Activated naive CD8-positive, alpha-beta T cell (primary cell): ENCODE measurements at regions not wholly inside any gene's neighbourhood (a gene's known extent, or its start where the extent isn't known, plus 50 kb on each side); places are given as distances from the start of the nearest gene placed in this dataset.
"Not testable (repeated sequence)": the region's sequence is repeated elsewhere in the genome, so short reads cannot be mapped to it uniquely, and the experiment has no call there.

ENCODE experiments used
- H3K27ac Mint-ChIP-seq: one replicate; pipeline ENCODE4 v1.8.0; 2021; ENCODE audit warnings: mixed read lengths
- H3K27me3 Mint-ChIP-seq: one replicate; pipeline ENCODE4 v1.8.0; 2021; ENCODE audit warnings: mixed read lengths
- H3K36me3 Mint-ChIP-seq: one replicate; pipeline ENCODE4 v1.8.0; 2021; ENCODE audit warnings: mixed read lengths
- H3K4me1 Mint-ChIP-seq: one replicate; pipeline ENCODE4 v1.8.0; 2021; ENCODE audit warnings: low read depth, mixed read lengths
- H3K4me3 Mint-ChIP-seq: one replicate; pipeline ENCODE4 v1.8.0; 2021; ENCODE audit warnings: mild to moderate bottlenecking, mixed read lengths
- H3K9me3 Mint-ChIP-seq: one replicate; pipeline ENCODE4 v1.8.0; 2021; ENCODE audit warnings: low read depth, mixed read lengths

DNA sequence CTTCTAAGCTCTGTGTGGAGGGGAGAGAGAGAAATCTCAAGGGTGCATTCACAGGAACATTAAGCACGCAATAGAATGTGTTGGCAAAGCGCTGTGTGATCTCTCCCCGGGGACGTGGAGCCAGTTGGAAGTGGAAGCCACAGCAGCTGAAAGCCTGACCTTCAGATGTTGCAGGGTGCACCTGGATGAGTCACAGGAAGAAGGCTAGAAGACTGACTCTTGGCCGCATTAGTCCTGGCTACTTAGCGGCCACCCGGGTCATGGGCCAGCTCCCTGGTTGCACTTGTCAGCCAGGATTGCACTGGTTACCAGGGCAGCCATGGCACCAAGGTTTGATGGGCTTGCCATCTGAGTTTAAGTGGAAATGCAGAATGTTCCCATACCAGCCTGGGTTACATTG is 128.6 kb upstream of the ALDH3B2 start:
- H3K27me3 Mint-ChIP-seq, H3K27ac Mint-ChIP-seq, H3K4me3 Mint-ChIP-seq, H3K9me3 Mint-ChIP-seq, H3K36me3 Mint-ChIP-seq: not testable (repeated sequence)
- H3K4me1 Mint-ChIP-seq: peaks cover 23% of the 10 kb centered on the region

DNA sequence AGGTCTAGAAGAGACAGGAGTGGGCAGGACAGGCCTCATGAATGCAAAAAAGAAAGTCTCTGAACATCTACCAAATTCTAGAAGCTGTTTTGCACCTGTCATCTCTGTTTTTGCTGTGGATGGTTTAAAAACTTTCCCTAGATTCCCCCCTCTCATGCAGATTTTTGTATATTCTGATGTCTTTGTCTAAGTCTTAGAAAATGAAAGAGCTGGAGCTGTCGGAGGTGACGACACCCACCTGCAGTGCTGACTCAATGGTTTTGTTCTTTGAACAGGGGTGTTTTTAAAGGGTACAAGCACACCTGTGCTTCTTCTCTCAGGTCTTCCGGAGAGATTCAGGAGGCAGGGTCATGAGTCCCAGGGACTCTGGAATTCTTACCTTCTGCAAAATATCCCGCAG is 128.2 kb upstream of the ALDH3B2 start:
- H3K9me3 Mint-ChIP-seq, H3K4me3 Mint-ChIP-seq, H3K27me3 Mint-ChIP-seq, H3K36me3 Mint-ChIP-seq: not testable (repeated sequence)
- Mint-ChIP-seq H3K4me1 (peaks cover 23% of the 10 kb centered on the region), H3K27ac (peak overlapping the region; percentile 46)

DNA sequence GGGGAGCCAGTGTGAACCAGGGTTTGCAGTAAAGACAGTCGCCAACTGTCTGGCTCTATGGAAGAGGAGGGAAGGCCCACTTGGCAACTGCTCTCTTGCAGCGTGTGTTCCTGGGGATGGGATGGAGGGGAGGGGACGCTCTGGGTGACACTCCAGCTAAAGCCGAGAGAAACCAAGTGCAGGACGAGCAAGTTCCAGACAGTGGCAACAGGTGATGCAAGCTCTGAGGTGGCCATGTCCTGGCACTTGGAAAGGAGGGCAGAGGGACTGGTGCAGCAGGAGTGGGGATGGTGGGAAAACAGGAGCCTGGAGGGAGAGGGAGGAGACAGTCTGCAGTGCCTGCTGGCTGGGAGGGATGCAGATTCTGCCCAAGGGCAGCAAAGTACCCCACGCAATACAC is 127.0 kb upstream of the ALDH3B2 start:
- H3K4me1 Mint-ChIP-seq: peaks cover 19% of the 10 kb centered on the region
- H3K27me3 Mint-ChIP-seq, H3K27ac Mint-ChIP-seq, H3K4me3 Mint-ChIP-seq, H3K9me3 Mint-ChIP-seq, H3K36me3 Mint-ChIP-seq: not testable (repeated sequence)

DNA sequence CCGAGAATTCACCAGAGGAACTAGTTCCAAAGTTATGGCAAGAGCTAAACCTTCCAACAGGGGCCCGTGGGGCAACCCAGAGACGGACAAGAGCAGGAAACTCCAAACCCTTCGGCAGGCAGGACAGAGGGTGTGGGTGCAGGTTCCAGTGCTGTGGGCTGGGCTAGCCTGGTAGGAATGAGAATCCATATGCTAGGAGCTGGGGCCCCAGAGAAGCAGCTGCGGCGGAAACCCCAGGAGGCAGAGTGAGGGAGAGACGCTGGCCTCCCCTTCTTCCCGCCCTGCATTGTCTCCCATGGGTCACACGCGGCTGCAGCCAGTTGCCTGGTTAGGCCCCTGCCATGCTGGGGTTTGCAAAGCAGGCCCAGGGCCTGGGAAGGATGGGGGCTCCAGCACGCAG is 126.2 kb upstream of the ALDH3B2 start:
- H3K27me3 Mint-ChIP-seq, H3K9me3 Mint-ChIP-seq, H3K4me3 Mint-ChIP-seq, H3K36me3 Mint-ChIP-seq, H3K27ac Mint-ChIP-seq: not testable (repeated sequence)
- H3K4me1 Mint-ChIP-seq: peaks cover 17% of the 10 kb centered on the region

DNA sequence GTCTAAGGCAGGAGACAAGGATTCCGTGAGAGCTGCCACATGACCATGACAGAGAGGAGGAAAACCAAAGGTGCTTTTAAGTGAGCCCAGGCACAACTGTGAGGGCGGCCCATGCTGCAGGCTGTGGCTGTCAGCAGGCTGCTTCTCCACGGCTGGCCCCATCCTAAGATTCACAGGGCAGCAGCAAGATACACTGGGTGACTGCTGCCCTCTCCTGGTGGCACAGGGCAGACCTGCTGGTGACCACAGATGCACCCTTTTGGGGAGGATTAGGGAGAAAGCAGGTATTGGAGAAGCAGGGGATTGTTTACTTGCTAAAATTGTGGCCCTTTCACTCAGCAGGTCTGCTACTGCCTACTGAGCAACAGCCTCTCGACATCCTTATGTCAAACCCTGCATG is 125.4 kb upstream of the ALDH3B2 start:
- not testable (repeated sequence) for H3K36me3 Mint-ChIP-seq, H3K27ac Mint-ChIP-seq, H3K27me3 Mint-ChIP-seq, H3K4me3 Mint-ChIP-seq, H3K9me3 Mint-ChIP-seq
- peaks cover 17% of the 10 kb centered on the region for H3K4me1 Mint-ChIP-seq

- H3K9me3 Mint-ChIP-seq, H3K27me3 Mint-ChIP-seq, H3K36me3 Mint-ChIP-seq, H3K4me3 Mint-ChIP-seq, H3K4me1 Mint-ChIP-seq, H3K27ac Mint-ChIP-seq: not testable (repeated sequence)
Observed at GRCh38 chr11:67797726-67798521, 123.5 kb upstream of the ALDH3B2 start.

GRCh38 chr11:67795746-67796145 is 121.3 kb upstream of the ALDH3B2 start:
- no peaks in the 10 kb centered on the region for H3K27me3 Mint-ChIP-seq
- H3K36me3 Mint-ChIP-seq: peaks cover 3% of the 10 kb centered on the region
- no peaks in the 10 kb centered on the region for H3K9me3 Mint-ChIP-seq
- H3K27ac Mint-ChIP-seq: no peak overlapping the region
- no peak overlapping the region for H3K4me3 Mint-ChIP-seq
- H3K4me1 Mint-ChIP-seq: peaks cover 13% of the 10 kb centered on the region

DNA sequence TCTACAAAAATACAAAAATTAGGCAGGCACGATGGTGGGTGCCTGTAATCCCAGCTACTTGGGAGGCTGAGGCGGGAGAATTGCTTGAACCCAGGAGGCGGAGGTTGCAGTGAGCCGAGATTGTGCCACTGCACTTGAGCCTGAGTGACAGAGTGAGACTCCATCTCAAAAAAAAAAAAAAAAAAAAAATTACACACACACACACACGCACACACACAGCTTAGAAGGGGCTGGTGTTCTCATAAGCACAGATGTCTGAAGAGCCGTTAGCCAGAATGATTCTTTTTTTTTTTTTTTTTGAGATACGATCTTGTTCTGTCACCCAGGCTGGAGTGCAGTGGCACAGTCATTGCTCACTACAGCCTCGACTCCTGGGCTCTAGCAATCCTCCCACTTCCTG is 119.3 kb upstream of the ALDH3B2 start:
- H3K4me1 Mint-ChIP-seq: peaks cover 11% of the 10 kb centered on the region
- not testable (repeated sequence) for H3K27me3 Mint-ChIP-seq, H3K4me3 Mint-ChIP-seq, H3K36me3 Mint-ChIP-seq, H3K9me3 Mint-ChIP-seq, H3K27ac Mint-ChIP-seq

GRCh38 chr11:67792273-67792990 is 118.0 kb upstream of the ALDH3B2 start:
- not testable (repeated sequence) for H3K27me3 Mint-ChIP-seq, H3K36me3 Mint-ChIP-seq, H3K9me3 Mint-ChIP-seq, H3K4me3 Mint-ChIP-seq, H3K27ac Mint-ChIP-seq
- H3K4me1 Mint-ChIP-seq: peaks cover 11% of the 10 kb centered on the region

DNA sequence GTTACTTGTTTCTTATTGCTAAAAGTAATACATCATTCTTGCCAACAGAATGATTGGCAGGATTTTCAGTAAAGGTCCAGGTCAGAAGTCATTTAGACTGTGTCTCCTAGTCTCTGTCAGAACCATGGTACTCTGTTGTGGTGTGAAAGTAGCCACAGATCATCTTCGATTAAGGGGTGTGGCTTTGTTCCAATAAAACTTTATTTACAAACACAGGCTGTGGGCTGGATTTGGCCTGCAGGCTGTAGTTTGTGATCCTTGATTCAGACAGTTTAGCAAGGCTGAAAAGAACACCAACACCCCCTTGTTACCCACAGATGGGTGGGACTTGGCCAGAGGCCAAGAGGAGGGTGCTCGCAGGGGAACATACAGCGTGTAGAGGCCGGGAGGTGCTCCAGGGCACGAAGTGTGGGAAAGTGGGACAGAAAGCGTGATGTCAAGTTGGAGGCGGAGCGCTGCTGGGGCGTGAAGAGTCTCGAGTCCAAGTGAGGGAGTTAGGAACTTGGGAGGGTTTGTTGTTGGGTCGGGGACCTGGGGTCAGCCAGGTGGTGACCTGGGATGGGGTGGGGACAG is 117.3 kb upstream of the ALDH3B2 start:
- H3K27ac Mint-ChIP-seq, H3K9me3 Mint-ChIP-seq, H3K27me3 Mint-ChIP-seq, H3K36me3 Mint-ChIP-seq: not testable (repeated sequence)
- H3K4me1 Mint-ChIP-seq: peaks cover 11% of the 10 kb centered on the region
- peak overlapping the region; percentile 42 for H3K4me3 Mint-ChIP-seq

DNA sequence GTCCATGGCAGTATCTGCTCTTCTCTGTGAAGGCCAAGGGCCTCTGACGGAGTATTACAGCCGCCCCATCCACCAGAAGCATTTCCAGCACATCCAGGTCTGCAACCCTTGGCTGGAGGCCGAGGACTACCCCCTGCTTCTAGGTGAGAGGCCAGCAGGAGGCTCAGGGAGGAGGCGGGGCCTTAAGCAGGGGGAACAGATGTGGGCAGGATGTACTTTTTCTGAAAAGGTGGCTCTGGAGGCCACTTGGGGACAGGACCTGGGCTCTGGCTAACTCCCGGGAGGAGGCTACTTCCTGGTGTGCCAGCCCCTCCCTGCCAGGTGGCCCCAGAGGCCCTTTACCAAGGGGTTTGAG is 113.9 kb upstream of the ALDH3B2 start:
- H3K9me3 Mint-ChIP-seq, H3K27ac Mint-ChIP-seq, H3K4me3 Mint-ChIP-seq, H3K27me3 Mint-ChIP-seq, H3K36me3 Mint-ChIP-seq: not testable (repeated sequence)
- peaks cover 11% of the 10 kb centered on the region for H3K4me1 Mint-ChIP-seq

DNA sequence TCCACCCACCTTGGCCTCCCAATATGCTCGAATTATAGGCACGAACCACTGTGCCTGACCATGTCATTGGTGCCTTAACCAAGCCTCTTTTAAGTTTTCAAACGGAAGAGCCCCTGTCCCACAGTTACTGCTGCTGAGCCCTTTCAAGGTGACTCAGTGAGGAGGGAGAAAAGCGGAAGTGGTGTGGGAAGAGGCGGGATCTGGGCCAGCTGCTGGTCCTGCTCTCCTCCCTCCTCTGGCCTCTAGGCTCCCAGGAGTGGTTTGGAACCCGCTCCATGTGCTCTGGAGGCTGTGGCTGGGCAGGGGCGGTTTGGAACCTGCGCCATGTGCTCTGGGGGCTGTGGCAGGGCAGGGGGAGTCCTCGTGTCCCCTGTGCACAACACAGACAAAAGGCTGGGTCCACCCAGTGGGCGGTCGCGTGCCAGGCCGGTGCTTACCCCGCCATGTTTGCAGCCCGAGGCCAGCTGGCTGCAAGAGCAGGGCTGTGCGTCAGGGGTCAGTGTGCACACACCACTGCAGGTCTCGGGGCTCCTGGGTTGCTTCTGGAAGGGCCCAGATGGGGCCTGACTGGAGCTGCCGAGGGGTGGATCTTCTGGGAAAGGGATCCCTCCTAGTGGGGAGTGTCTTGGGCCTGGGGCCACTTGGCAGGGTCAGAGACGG is 113.4 kb upstream of the ALDH3B2 start:
- not testable (repeated sequence) for H3K27me3 Mint-ChIP-seq, H3K4me3 Mint-ChIP-seq, H3K9me3 Mint-ChIP-seq, H3K36me3 Mint-ChIP-seq, H3K27ac Mint-ChIP-seq
- peaks cover 11% of the 10 kb centered on the region for H3K4me1 Mint-ChIP-seq

DNA sequence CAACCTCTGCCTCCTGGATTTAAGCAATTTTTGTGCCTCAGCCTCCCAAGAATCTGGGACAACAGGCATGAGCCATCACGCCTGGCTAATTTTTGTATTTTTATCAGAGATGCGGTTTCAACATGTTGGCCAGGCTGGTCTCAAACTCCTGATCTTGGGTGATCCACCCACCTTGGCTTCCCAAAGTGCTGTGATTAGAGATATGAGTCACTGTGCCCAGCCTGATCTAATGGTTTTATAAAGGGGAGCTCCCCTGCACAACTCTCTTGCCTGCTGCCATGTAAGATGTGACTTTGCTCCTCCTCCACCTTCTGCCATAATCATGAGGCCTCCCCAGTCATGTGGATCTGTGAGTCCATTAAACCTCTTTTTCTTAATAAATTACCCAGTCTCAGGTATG is 107.5 kb upstream of the ALDH3B2 start:
- not testable (repeated sequence) for H3K27me3 Mint-ChIP-seq, H3K4me3 Mint-ChIP-seq, H3K36me3 Mint-ChIP-seq, H3K4me1 Mint-ChIP-seq, H3K27ac Mint-ChIP-seq, H3K9me3 Mint-ChIP-seq

GRCh38 chr11:67781506-67781905 is 107.1 kb upstream of the ALDH3B2 start:
- not testable (repeated sequence) for H3K36me3 Mint-ChIP-seq, H3K4me1 Mint-ChIP-seq, H3K4me3 Mint-ChIP-seq, H3K9me3 Mint-ChIP-seq, H3K27ac Mint-ChIP-seq, H3K27me3 Mint-ChIP-seq

DNA sequence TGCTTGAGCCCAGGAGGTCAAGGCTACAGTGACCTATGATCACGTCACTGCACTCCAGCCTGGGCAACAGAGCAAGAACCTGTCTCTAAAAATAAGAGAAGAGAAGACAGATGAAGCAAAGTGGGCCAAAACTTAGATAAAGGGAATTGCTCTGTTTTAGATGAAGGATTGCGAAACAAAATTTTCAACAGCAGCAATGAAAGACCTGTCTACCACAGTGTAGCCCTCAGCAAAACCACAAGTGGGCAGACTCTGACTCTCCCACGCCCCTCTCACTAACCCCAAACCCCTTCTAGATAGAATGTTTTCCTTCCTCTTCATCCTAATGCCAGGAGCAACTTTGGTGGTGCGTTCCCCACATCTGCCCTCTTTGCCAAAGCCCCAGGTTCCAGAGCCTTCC is 105.6 kb upstream of the ALDH3B2 start:
- no peak overlapping the region for H3K27ac Mint-ChIP-seq
- H3K27me3 Mint-ChIP-seq: peaks cover 10% of the 10 kb centered on the region
- H3K9me3 Mint-ChIP-seq: no peaks in the 10 kb centered on the region
- H3K36me3 Mint-ChIP-seq: no peaks in the 10 kb centered on the region
- H3K4me3 Mint-ChIP-seq: no peak overlapping the region
- H3K4me1 Mint-ChIP-seq: no peaks in the 10 kb centered on the region
